ENCODE measurements at regions not wholly inside any gene's neighbourhood (a gene's known extent, or its start where the extent isn't known, plus 50 kb on each side); places are given as distances from the start of the nearest gene placed in this dataset.

DNA sequence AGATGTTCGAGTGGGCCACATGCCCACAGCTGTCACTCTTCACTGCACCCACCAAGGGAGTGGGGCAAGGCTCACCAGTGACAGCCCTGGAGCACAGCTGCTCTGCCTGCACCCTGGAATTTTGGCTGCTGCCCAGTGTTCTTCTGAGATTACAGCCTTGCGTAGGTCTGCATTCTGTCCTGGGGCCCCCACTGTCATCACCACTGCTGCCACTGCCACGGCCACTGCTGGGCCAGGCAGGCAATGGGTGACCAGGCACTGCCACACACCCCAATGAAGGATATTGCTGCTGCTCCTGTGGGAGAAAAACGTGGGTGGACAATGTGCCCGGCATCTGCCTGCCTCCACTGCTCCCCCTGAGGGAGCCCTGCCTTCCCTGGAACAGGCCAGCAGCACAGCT lies 1717.0 kb downstream of the TP53TG3F start:
- TF ChIP-seq, protein P1, sequence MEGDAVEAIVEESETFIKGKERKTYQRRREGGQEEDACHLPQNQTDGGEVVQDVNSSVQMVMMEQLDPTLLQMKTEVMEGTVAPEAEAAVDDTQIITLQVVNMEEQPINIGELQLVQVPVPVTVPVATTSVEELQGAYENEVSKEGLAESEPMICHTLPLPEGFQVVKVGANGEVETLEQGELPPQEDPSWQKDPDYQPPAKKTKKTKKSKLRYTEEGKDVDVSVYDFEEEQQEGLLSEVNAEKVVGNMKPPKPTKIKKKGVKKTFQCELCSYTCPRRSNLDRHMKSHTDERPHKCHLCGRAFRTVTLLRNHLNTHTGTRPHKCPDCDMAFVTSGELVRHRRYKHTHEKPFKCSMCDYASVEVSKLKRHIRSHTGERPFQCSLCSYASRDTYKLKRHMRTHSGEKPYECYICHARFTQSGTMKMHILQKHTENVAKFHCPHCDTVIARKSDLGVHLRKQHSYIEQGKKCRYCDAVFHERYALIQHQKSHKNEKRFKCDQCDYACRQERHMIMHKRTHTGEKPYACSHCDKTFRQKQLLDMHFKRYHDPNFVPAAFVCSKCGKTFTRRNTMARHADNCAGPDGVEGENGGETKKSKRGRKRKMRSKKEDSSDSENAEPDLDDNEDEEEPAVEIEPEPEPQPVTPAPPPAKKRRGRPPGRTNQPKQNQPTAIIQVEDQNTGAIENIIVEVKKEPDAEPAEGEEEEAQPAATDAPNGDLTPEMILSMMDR (IDR thresholded peaks at IDR 0.05; ENCODE audit: insufficient read depth, low read depth, low read length) = no peak
- TF ChIP-seq EZH2 (IDR thresholded peaks at IDR 0.05; ENCODE audit: insufficient read depth, low read length) = no peak

Measured in astrocyte (in vitro differentiated cells and primary cell).